H1 (cell line): ENCODE measurements at regions not wholly inside any gene's neighbourhood (a gene's known extent, or its start where the extent isn't known, plus 50 kb on each side); places are given as distances from the start of the nearest gene placed in this dataset.

Experiments
- CTCF ChIA-PET: fragments of 300-600 bp; sonication (Branson Sonifier 250); formaldehyde crosslinking; loops from one replicate; lab custom pipeline; 2021; ENCODE audit not compliant: partially characterized antibody; lab: Charles Lee
- POLR2A ChIA-PET: fragments of 300-600 bp; sonication (Branson Sonifier 250); formaldehyde crosslinking; loops from one replicate; lab custom pipeline; 2021; ENCODE audit warnings: inconsistent platforms; ENCODE audit not compliant: partially characterized antibody; lab: Charles Lee
- DNase-seq, 2 experiments: peaks; one replicate each; pipeline versions ENCODE4 v3.0.0 to v3.0.0-alpha.2; 2010 to 2022; ENCODE audit warnings: low spot score in 2 of 2, low read depth in 1 of 2, mixed read lengths in 1 of 2
- FAIRE-seq: peaks from 2 replicates; lab custom pipeline; 2011; peaks lifted over from hg19 to GRCh38; lab: Jason Lieb, UNC
- H2AFZ ChIP-seq: 2 replicates; pipeline ENCODE4 v1.8.1; 2012; ENCODE audit warnings: low read length, inconsistent platforms
- H2AK5ac ChIP-seq: 2 replicates; pipeline ENCODE4 v1.6.1; 2013; ENCODE audit warnings: low read depth, low read length
- H2BK120ac ChIP-seq: replicated peaks from 2 replicates; pipeline ENCODE3; 2013; ENCODE audit warnings: low read depth, low read length, inconsistent platforms
- H2BK12ac ChIP-seq: 2 replicates; pipeline ENCODE4 v1.6.1; 2013; ENCODE audit warnings: low read depth, low read length
- H2BK15ac ChIP-seq: 2 replicates; pipeline ENCODE4 v1.6.1; 2013; ENCODE audit warnings: low read length
- H2BK20ac ChIP-seq: 2 replicates; pipeline ENCODE4 v1.6.1; 2013; ENCODE audit warnings: low read length
- H2BK5ac ChIP-seq: 2 replicates; pipeline ENCODE4 v1.6.1; 2013; ENCODE audit warnings: low read depth, low read length
- H3K14ac ChIP-seq: 2 replicates; pipeline ENCODE4 v1.6.1; 2013; ENCODE audit warnings: inconsistent platforms; ENCODE audit not compliant: insufficient read length
- H3K18ac ChIP-seq: 2 replicates; pipeline ENCODE4 v1.6.1; 2013; ENCODE audit warnings: low read length; ENCODE audit errors: extremely low read depth
- H3K23ac ChIP-seq: 2 replicates; pipeline ENCODE4 v1.6.1; 2013; ENCODE audit warnings: inconsistent platforms; ENCODE audit not compliant: insufficient read length
- H3K23me2 ChIP-seq: 2 replicates; pipeline ENCODE4 v1.6.1; 2013; ENCODE audit warnings: low read depth, low read length
- H3K27ac ChIP-seq: 2 replicates; pipeline ENCODE4 v1.6.1; 2011; ENCODE audit warnings: low read depth, low read length, inconsistent platforms
- H3K27me3 ChIP-seq, 4 experiments: replicated peaks in 1 of 4; 1 replicate in 1 of 4; 2 replicates in 3 of 4; pipeline versions ENCODE4 v1.6.1 to v1.8.1; 2011 to 2013; ENCODE audit warnings: low read length in 3 of 4, mild to moderate bottlenecking in 3 of 4, inconsistent platforms in 2 of 4, mixed read lengths in 2 of 4, moderate library complexity in 1 of 4; ENCODE audit not compliant: control insufficient read depth in 3 of 4, insufficient read depth in 3 of 4; ENCODE audit errors: extremely low read depth in 1 of 4
- H3K36me3 ChIP-seq, 4 experiments: 2 replicates each; pipeline versions ENCODE4 v1.6.1 to v1.8.1; 2011 to 2013; ENCODE audit warnings: mild to moderate bottlenecking in 4 of 4, low read length in 3 of 4, moderate library complexity in 2 of 4, control low read depth in 1 of 4, inconsistent platforms in 1 of 4; ENCODE audit not compliant: insufficient read depth in 4 of 4, control insufficient read depth in 2 of 4
- H3K4ac ChIP-seq: replicated peaks from 2 replicates; pipeline ENCODE3; 2013; ENCODE audit warnings: low read length, low read depth, mixed read lengths, inconsistent platforms; ENCODE audit not compliant: insufficient read length
- H3K4me1 ChIP-seq, 4 experiments: replicated peaks in 1 of 4; 1 replicate in 1 of 4; 2 replicates in 3 of 4; pipeline versions ENCODE4 v1.6.1 to v1.8.1; 2011 to 2013; ENCODE audit warnings: low read length in 3 of 4, inconsistent platforms in 2 of 4, mixed read lengths in 1 of 4; ENCODE audit not compliant: insufficient read depth in 4 of 4, control insufficient read depth in 3 of 4
- H3K4me2 ChIP-seq, 2 experiments: 2 replicates each; pipeline versions ENCODE4 v1.6.1 to v1.8.1; 2011 to 2013; ENCODE audit warnings: low read depth in 2 of 2, low read length in 2 of 2, control low read depth in 1 of 2, inconsistent platforms in 1 of 2, mild to moderate bottlenecking in 1 of 2; ENCODE audit not compliant: insufficient read depth in 1 of 2
- H3K4me3 ChIP-seq, 4 experiments: fragments of 200-600, 300-600 bp in 1 of 4; sonication (generic), shearing (Covaris generic), sonication (Bioruptor Twin) in 1 of 4; 2 replicates each; pipeline versions ENCODE4 v1.5.1 to v1.8.1; 2011 to 2016; ENCODE audit warnings: low read length in 4 of 4, low read depth in 3 of 4, control low read depth in 2 of 4, inconsistent platforms in 2 of 4, mild to moderate bottlenecking in 2 of 4, mixed read lengths in 1 of 4, moderate library complexity in 1 of 4; ENCODE audit not compliant: insufficient read depth in 2 of 4; ENCODE audit errors: extremely low read depth in 1 of 4
- H3K56ac ChIP-seq: replicated peaks from 2 replicates; pipeline ENCODE3; 2013; ENCODE audit warnings: low read depth, mild to moderate bottlenecking, mixed read lengths, low read length, inconsistent platforms; ENCODE audit not compliant: insufficient read length
- H3K79me1 ChIP-seq: 2 replicates; pipeline ENCODE4 v1.6.1; 2013; ENCODE audit warnings: low read depth, low read length, control low read depth
- H3K79me2 ChIP-seq, 2 experiments: 2 replicates each; pipeline versions ENCODE4 v1.6.1 to v1.8.1; 2012 to 2013; ENCODE audit warnings: low read length in 2 of 2, mild to moderate bottlenecking in 2 of 2, inconsistent platforms in 1 of 2; ENCODE audit not compliant: insufficient read depth in 2 of 2, control insufficient read depth in 1 of 2
- H3K9ac ChIP-seq, 4 experiments: replicated peaks in 1 of 4; 1 replicate in 1 of 4; 2 replicates in 3 of 4; pipeline versions ENCODE4 v1.6.1 to v1.8.1; 2011 to 2013; ENCODE audit warnings: low read depth in 3 of 4, low read length in 3 of 4, control low read depth in 2 of 4, mild to moderate bottlenecking in 2 of 4, moderate library complexity in 2 of 4, inconsistent platforms in 1 of 4; ENCODE audit errors: extremely low read depth in 1 of 4
- H3K9me3 ChIP-seq, 2 experiments: 2 replicates each; pipeline versions ENCODE4 v1.6.1 to v1.8.1; 2012 to 2013; ENCODE audit warnings: mild to moderate bottlenecking in 2 of 2, moderate library complexity in 2 of 2, control low read depth in 1 of 2, inconsistent platforms in 1 of 2, low read depth in 1 of 2, low read length in 1 of 2, mixed read lengths in 1 of 2; ENCODE audit not compliant: insufficient read depth in 2 of 2
- H4K20me1 ChIP-seq, 2 experiments: replicated peaks in 1 of 2; 2 replicates each; pipeline versions ENCODE3 to v1.8.1; 2011 to 2013; ENCODE audit warnings: inconsistent platforms in 2 of 2, low read length in 2 of 2, mild to moderate bottlenecking in 1 of 2; ENCODE audit not compliant: insufficient read depth in 2 of 2, control insufficient read depth in 1 of 2
- H4K5ac ChIP-seq: 2 replicates; pipeline ENCODE4 v1.6.1; 2013; ENCODE audit warnings: low read length, low read depth, mixed read lengths, inconsistent platforms; ENCODE audit not compliant: insufficient read length
- H4K8ac ChIP-seq: 2 replicates; pipeline ENCODE4 v1.8.0; 2013; ENCODE audit warnings: mild to moderate bottlenecking, moderate library complexity, low read length, inconsistent platforms; ENCODE audit not compliant: insufficient read depth; ENCODE audit errors: extremely low read depth
- H4K91ac ChIP-seq: replicated peaks from 2 replicates; pipeline ENCODE3; 2013; ENCODE audit warnings: low read length, mixed read lengths, inconsistent platforms; ENCODE audit not compliant: insufficient read length
- BACH1 ChIP-seq: IDR thresholded peaks from 2 replicates; pipeline ENCODE4 v1.6.1; 2012; ENCODE audit warnings: low read length, improper control_type of control experiment
- WGBS, 2 experiments: shearing (Covaris generic) in 1 of 2; methylation state at CpG; one replicate each; pipeline versions ENCODE4 v1.1.6 to v1.1.7; 2013 to 2015; ENCODE audit warnings: low lambda C conversion rate in 2 of 2, mixed read lengths in 2 of 2, inconsistent platforms in 1 of 2, low coverage in 1 of 2, missing lambda C conversion rate in 1 of 2; ENCODE audit not compliant: insufficient replicate concordance in 2 of 2, insufficient coverage in 1 of 2, insufficient read length in 1 of 2; ENCODE audit errors: extremely low coverage in 1 of 2, missing lambda C conversion rate in 1 of 2; 5-methylcytosine and 5-hydroxymethylcytosine counted together

DNA sequence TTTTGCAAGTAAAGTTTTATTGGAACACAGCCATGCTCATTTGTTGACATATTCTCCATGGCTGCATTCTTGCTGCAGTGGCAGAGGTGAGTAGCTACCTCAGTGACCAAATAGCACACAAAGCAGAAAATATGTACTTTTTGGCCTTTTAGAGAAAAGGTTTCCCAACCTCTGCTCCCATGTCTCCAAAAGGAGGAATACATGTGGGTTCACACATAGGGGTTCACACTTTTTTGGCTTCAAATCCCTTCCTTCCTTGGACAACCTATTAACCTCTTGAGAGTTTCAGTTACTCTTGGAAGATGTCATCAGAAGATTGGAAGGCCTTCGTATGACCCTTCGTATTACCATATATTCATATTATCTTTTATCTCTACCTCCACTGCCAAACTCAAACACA, 285.1 kb upstream of the TUT7 start:
- Histone ChIP-seq H3K23me2 (no peaks in the 10 kb centered on the region), H2BK20ac (no peak overlapping the region), H2AK5ac (no peak overlapping the region), H3K4ac (no peak overlapping the region), H2AFZ (no peak overlapping the region), H3K9ac (no peak overlapping the region), H3K4me1 (peaks cover 0 to 3% (median under 1%) of the 10 kb centered on the region in 4 experiments; a peak in 4 of 7 replicates), H4K20me1 (no peaks in the 10 kb centered on the region), H3K4me3 (no peak overlapping the region), H3K14ac (no peak overlapping the region), H3K36me3 (no peaks in the 10 kb centered on the region), H2BK120ac (no peak overlapping the region), H3K4me2 (no peak overlapping the region), H3K23ac (no peak overlapping the region), H4K5ac (no peak overlapping the region), H2BK15ac (no peak overlapping the region), H2BK5ac (no peak overlapping the region), H3K18ac (no peak overlapping the region), H3K56ac (no peak overlapping the region), H3K79me1 (no peaks in the 10 kb centered on the region), H4K8ac (no peak overlapping the region), H3K79me2 (no peaks in the 10 kb centered on the region), H4K91ac (no peak overlapping the region), H2BK12ac (no peak overlapping the region), H3K27me3 (no peaks in the 10 kb centered on the region), H3K9me3 (no peaks in the 10 kb centered on the region), H3K27ac (no peak overlapping the region)
- POLR2A ChIA-PET: no interaction called here
- TF ChIP-seq BACH1: no peak
- DNase-seq (no peak), FAIRE-seq (no peak)
- CTCF ChIA-PET: interaction anchor here (0.7 to 4.1 kb wide), 20 partner anchors 11 to 686 kb away, joined by 3 to 33 read pairs (median 4); no protein-coding TSS in a partner anchor
- WGBS, 2 experiments: 80% methylated on average over 2 of the region's 2 CpGs; no CpG with 5 or more reads in 1 of the 2 experiments
